K562 (cell line): ENCODE measurements at regions not wholly inside any gene's neighbourhood (a gene's known extent, or its start where the extent isn't known, plus 50 kb on each side); places are given as distances from the start of the nearest gene placed in this dataset.

ENCODE experiments used
- ATAC-seq: fragments of 200-7000 bp; cut with Tn5 transposase; 3 replicates; pipeline ENCODE4 v1.9.1; 2020; ENCODE audit warnings: moderate library complexity
- BruUV-seq: library from RNA; stranded (reverse); fragments of 400-500 nt; replicated peaks from 2 replicates; lab custom pipeline; 2021; lab: Mats Ljungman, UMichigan
- CTCF ChIA-PET: fragments of 300-600 bp; formaldehyde crosslinking; extraction: SDS; loops from one replicate; lab custom pipeline; 2021; ENCODE audit warnings: low intra/inter-chr PET ratio; lab: Yijun Ruan, JAX
- POLR2A ChIA-PET: fragments of 300-600, 350-650 bp; sonication (Branson Sonifier 250); formaldehyde crosslinking; extraction: SDS; loops from one replicate; lab custom pipeline; 2021; ENCODE audit warnings: antibody characterized with exemption, inconsistent platforms; lab: Yijun Ruan, JAX
- DNase-seq, 4 experiments: peaks; one replicate each; pipeline versions ENCODE4 v3.0.0 to v3.0.0-alpha.2; 2011 to 2018; ENCODE audit warnings: low spot score in 3 of 4, mixed read lengths in 3 of 4; ENCODE audit errors: extremely low read depth in 1 of 4
- FAIRE-seq: peaks from 2 replicates; lab custom pipeline; 2011; peaks lifted over from hg19 to GRCh38; lab: Jason Lieb, UNC
- H2AFZ ChIP-seq: 2 replicates; pipeline ENCODE4 v1.6.0; 2011; ENCODE audit warnings: low read depth, low read length, control low read depth, inconsistent platforms
- H3K27ac ChIP-seq: fragments of 200-600 bp; 3 replicates; pipeline ENCODE4 v1.8.0; 2011; ENCODE audit warnings: low read depth, mild to moderate bottlenecking, control low read depth, inconsistent platforms, low read length, moderate library complexity, mixed read lengths; ENCODE audit errors: extremely low read depth
- H3K27me3 ChIP-seq, 2 experiments: fragments of 300-600 bp in 1 of 2; 2 replicates in 1 of 2; 3 replicates in 1 of 2; pipeline versions ENCODE4 v1.6.0 to v1.8.0; 2011; ENCODE audit warnings: inconsistent platforms in 2 of 2, low read length in 2 of 2, mild to moderate bottlenecking in 1 of 2, mixed read lengths in 1 of 2, moderate library complexity in 1 of 2; ENCODE audit not compliant: control insufficient read depth in 2 of 2, insufficient read depth in 2 of 2
- H3K36me3 ChIP-seq: fragments of 300-600 bp; 3 replicates; pipeline ENCODE4 v1.8.0; 2011; ENCODE audit warnings: mild to moderate bottlenecking, low read length, inconsistent platforms; ENCODE audit not compliant: control insufficient read depth, insufficient read depth
- H3K4me1 ChIP-seq, 2 experiments: fragments of 200-600 bp in 1 of 2; replicated peaks in 1 of 2; 2 replicates in 1 of 2; 3 replicates in 1 of 2; pipeline versions ENCODE4 v1.5.1 to v1.8.0; 2011; ENCODE audit warnings: inconsistent platforms in 2 of 2, low read length in 2 of 2, mild to moderate bottlenecking in 1 of 2, mixed read lengths in 1 of 2, moderate library complexity in 1 of 2; ENCODE audit not compliant: control insufficient read depth in 2 of 2, insufficient read depth in 2 of 2
- H3K4me2 ChIP-seq: 2 replicates; pipeline ENCODE4 v1.6.1; 2011; ENCODE audit warnings: low read length, control low read depth, inconsistent platforms, mixed read lengths; ENCODE audit not compliant: insufficient read depth
- H3K4me3 ChIP-seq: fragments of 200-600 bp; sonication (generic), shearing (Covaris generic); 2 replicates; pipeline ENCODE4 v1.5.1; 2016; ENCODE audit warnings: control low read depth, inconsistent platforms
- H3K79me2 ChIP-seq: fragments of 200-600 bp; 3 replicates; pipeline ENCODE4 v1.8.0; 2011; ENCODE audit warnings: low read length, inconsistent platforms; ENCODE audit not compliant: control insufficient read depth, insufficient read depth
- H3K9ac ChIP-seq, 2 experiments: 2 replicates each; pipeline versions ENCODE4 v1.6.0 to v1.6.1; 2011; ENCODE audit warnings: low read depth in 2 of 2, low read length in 2 of 2, control low read depth in 1 of 2, inconsistent platforms in 1 of 2, mild to moderate bottlenecking in 1 of 2, mixed read lengths in 1 of 2; ENCODE audit not compliant: insufficient read depth in 1 of 2
- H3K9me1 ChIP-seq: one replicate; pipeline ENCODE4 v1.6.0; 2011; ENCODE audit warnings: inconsistent platforms, mild to moderate bottlenecking, low read length, moderate library complexity; ENCODE audit not compliant: control insufficient read depth, insufficient read depth
- H3K9me3 ChIP-seq: replicated peaks from 2 replicates; pipeline ENCODE4 v1.5.1; 2011; ENCODE audit warnings: low read depth, low read length, inconsistent platforms; ENCODE audit not compliant: control insufficient read depth, insufficient read depth
- H4K20me1 ChIP-seq: replicated peaks from 2 replicates; pipeline ENCODE4 v1.6.1; 2011; ENCODE audit warnings: low read length, inconsistent platforms, mixed read lengths; ENCODE audit not compliant: control insufficient read depth, insufficient read depth
- ARID2 ChIP-seq: fragments of 450-650 bp; IDR thresholded peaks from 2 replicates; pipeline ENCODE4 v1.6.1; 2017; ENCODE audit warnings: antibody characterized with exemption, mild to moderate bottlenecking
- ATF7 ChIP-seq: fragments of 450-650 bp; IDR thresholded peaks from 2 replicates; pipeline ENCODE4 v1.7.1; 2014; ENCODE audit warnings: mild to moderate bottlenecking, moderate library complexity
- BACH1 ChIP-seq: fragments of 200-800 bp; sonication (Bioruptor generic); IDR thresholded peaks from 2 replicates; pipeline ENCODE4 v1.6.1; 2016; ENCODE audit warnings: missing genetic modification characterization, missing compliant biosample characterization
- CBX8 ChIP-seq: fragments of 200-600 bp; sonication (generic); IDR thresholded peaks from 2 replicates; pipeline ENCODE4 v1.6.1; 2012; ENCODE audit warnings: borderline replicate concordance, mixed run types, low read depth, mild to moderate bottlenecking, moderate library complexity, mixed read lengths, low read length, control low read depth, inconsistent platforms; ENCODE audit not compliant: poor library complexity, severe bottlenecking; ENCODE audit errors: extremely low read depth
- FOXM1 ChIP-seq, 2 experiments: fragments of 450-650 bp in 1 of 2; sonication (generic) in 1 of 2; formaldehyde crosslinking in 1 of 2; IDR thresholded peaks; 2 replicates each; pipeline versions ENCODE4 v1.6.1 to v1.9.0; 2017 to 2022; ENCODE audit warnings: low read depth in 2 of 2, mild to moderate bottlenecking in 2 of 2, missing genetic modification reagents in 1 of 2, moderate library complexity in 1 of 2
- KHSRP ChIP-seq: fragments of 450-650 bp; IDR thresholded peaks from 2 replicates; pipeline ENCODE4 v1.6.1; 2017
- MEF2D ChIP-seq: conservative IDR thresholded peaks from 2 replicates; pipeline ENCODE4 v1.6.1; 2016; ENCODE audit warnings: low read depth, missing genetic modification characterization, missing compliant biosample characterization
- PURB ChIP-seq: sonication (generic); formaldehyde crosslinking; IDR thresholded peaks from 2 replicates; pipeline ENCODE4 v1.9.0; 2021; ENCODE audit warnings: low read depth, mild to moderate bottlenecking, missing genetic modification reagents
- TCFL5 ChIP-seq: fragments of 250-450 bp; sonication (Bioruptor Pico); conservative IDR thresholded peaks from 2 replicates; pipeline ENCODE4 v1.6.1; 2021; ENCODE audit warnings: mild to moderate bottlenecking, moderate library complexity, matching md5 sums
- ZNF592 ChIP-seq: fragments of 450-650 bp; IDR thresholded peaks from 2 replicates; pipeline ENCODE4 v1.6.1; 2017; ENCODE audit warnings: antibody characterized with exemption, mild to moderate bottlenecking
- ZNF668 ChIP-seq: fragments of 250-450 bp; sonication (Bioruptor Pico); IDR thresholded peaks from 2 replicates; pipeline ENCODE4 v1.8.0; 2022; ENCODE audit warnings: mild to moderate bottlenecking, inconsistent platforms
- ZSCAN32 ChIP-seq: fragments of 450-650 bp; formaldehyde crosslinking; IDR thresholded peaks from 2 replicates; pipeline ENCODE4 v1.4.0; 2020; ENCODE audit warnings: mild to moderate bottlenecking, moderate library complexity
- WGBS: fragments of 100-300 bp; shearing (Covaris generic); methylation state at CpG from one replicate; pipeline ENCODE4 v1.1.6; 2016; ENCODE audit warnings: low coverage, mixed read lengths; ENCODE audit not compliant: insufficient coverage; ENCODE audit errors: missing lambda C conversion rate; 5-methylcytosine and 5-hydroxymethylcytosine counted together
- in situ Hi-C: fragments of 300-500 bp; cut with MboI; formaldehyde crosslinking; loops from 4 replicates; pipeline ENCODE4 v1.15.0; 2018; ENCODE audit warnings: inconsistent platforms, mixed read lengths
- intact Hi-C: fragments of 100-400 bp; cut with micrococcal nuclease; formaldehyde crosslinking; loops from 2 replicates; pipeline ENCODE4 v1.14.2; 2022
- TF ChIP-seq, protein P1 (sequence below): fragments of 450-650 bp; IDR thresholded peaks from 2 replicates; pipeline ENCODE4 v1.6.1; 2018; ENCODE audit not compliant: partially characterized antibody

- no peak for TF ChIP-seq ATF7
- TF ChIP-seq BACH1 (tag) = no peak
- TF ChIP-seq, protein P1, sequence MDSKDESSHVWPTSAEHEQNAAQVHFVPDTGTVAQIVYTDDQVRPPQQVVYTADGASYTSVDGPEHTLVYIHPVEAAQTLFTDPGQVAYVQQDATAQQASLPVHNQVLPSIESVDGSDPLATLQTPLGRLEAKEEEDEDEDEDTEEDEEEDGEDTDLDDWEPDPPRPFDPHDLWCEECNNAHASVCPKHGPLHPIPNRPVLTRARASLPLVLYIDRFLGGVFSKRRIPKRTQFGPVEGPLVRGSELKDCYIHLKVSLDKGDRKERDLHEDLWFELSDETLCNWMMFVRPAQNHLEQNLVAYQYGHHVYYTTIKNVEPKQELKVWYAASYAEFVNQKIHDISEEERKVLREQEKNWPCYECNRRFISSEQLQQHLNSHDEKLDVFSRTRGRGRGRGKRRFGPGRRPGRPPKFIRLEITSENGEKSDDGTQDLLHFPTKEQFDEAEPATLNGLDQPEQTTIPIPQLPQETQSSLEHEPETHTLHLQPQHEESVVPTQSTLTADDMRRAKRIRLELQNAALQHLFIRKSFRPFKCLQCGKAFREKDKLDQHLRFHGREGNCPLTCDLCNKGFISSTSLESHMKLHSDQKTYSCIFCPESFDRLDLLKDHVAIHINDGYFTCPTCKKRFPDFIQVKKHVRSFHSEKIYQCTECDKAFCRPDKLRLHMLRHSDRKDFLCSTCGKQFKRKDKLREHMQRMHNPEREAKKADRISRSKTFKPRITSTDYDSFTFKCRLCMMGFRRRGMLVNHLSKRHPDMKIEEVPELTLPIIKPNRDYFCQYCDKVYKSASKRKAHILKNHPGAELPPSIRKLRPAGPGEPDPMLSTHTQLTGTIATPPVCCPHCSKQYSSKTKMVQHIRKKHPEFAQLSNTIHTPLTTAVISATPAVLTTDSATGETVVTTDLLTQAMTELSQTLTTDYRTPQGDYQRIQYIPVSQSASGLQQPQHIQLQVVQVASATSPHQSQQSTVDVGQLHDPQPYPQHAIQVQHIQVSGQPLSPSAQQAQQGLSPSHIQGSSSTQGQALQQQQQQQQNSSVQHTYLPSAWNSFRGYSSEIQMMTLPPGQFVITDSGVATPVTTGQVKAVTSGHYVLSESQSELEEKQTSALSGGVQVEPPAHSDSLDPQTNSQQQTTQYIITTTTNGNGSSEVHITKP = no peak
- no peak for TF ChIP-seq CBX8
Observed at GRCh38 chr3:78154521-78155186, 1114.8 kb downstream of the ROBO2 start (continued).

- no peak overlapping the region for H3K4me2 ChIP-seq
- DNase-seq = no peak
Observed at GRCh38 chr3:78161736-78162135, 1121.8 kb downstream of the ROBO2 start.

More at GRCh38 chr3:78161736-78162135, 1121.8 kb downstream of the ROBO2 start:
- BruUV-seq = no TSS peak
- no peak overlapping the region for H3K4me3 ChIP-seq
- H3K9ac ChIP-seq = no peak overlapping the region
- no peaks in the 10 kb centered on the region for H3K27me3 ChIP-seq
- H3K27ac ChIP-seq = no peak overlapping the region
- no peak overlapping the region for H2AFZ ChIP-seq
- intact Hi-C loops (no loop called here), in situ Hi-C loops (no loop called here)
- 2% methylated on average over 3 of the region's 4 CpGs for WGBS
- ATAC-seq (no peak), FAIRE-seq (no peak)
- no peaks in the 10 kb centered on the region for H4K20me1 ChIP-seq
- no peaks in the 10 kb centered on the region for H3K9me1 ChIP-seq
- H3K9me3 ChIP-seq = no peaks in the 10 kb centered on the region
- no peak for TF ChIP-seq KHSRP
- no peak for TF ChIP-seq ZNF668 (CRISPR knock-in tag)
- TF ChIP-seq ARID2 = no peak
- no peak for TF ChIP-seq PURB (CRISPR knock-in tag)
- no peak for TF ChIP-seq ZNF592
- no peak for TF ChIP-seq MEF2D
- TF ChIP-seq TCFL5 = no peak
- no peak for TF ChIP-seq ZSCAN32
- TF ChIP-seq FOXM1 (IDR thresholded peaks at IDR 0.05; ENCODE audit: low read depth) = no peak
- TF ChIP-seq FOXM1 (CRISPR knock-in tag; IDR thresholded peaks at IDR 0.05; ENCODE audit: low read depth) = no peak
- H3K4me1 ChIP-seq = no peaks in the 10 kb centered on the region
- CTCF ChIA-PET = no interaction called here
- H3K79me2 ChIP-seq = no peaks in the 10 kb centered on the region
- no peaks in the 10 kb centered on the region for H3K36me3 ChIP-seq
- POLR2A ChIA-PET = no interaction called here
